Upper lobe of left lung (tissue), 4 donors: ENCODE measurements at regions not wholly inside any gene's neighbourhood (a gene's known extent, or its start where the extent isn't known, plus 50 kb on each side); places are given as distances from the start of the nearest gene placed in this dataset.

Experiments used
- CTCF ChIP-seq, 6 experiments: fragments of 450-650 bp in 4 of 6; fragments of 200-600 bp in 2 of 6; sonication (generic) in 2 of 6; IDR thresholded peaks; one replicate each; pipeline ENCODE4 v1.5.1; 2016 to 2019; ENCODE audit warnings: antibody characterized with exemption in 6 of 6
- EP300 ChIP-seq, 4 donors: sonication (generic); formaldehyde crosslinking; IDR thresholded peaks; one replicate each; pipeline ENCODE4 v1.5.1; 2017; ENCODE audit warnings: antibody characterized with exemption in 4 of 4, control low read depth in 2 of 4
- POLR2A ChIP-seq, 4 donors: fragments of 450-650 bp; IDR thresholded peaks; one replicate each; pipeline ENCODE4 v1.5.1; 2016 to 2017; ENCODE audit warnings: antibody characterized with exemption in 4 of 4, mild to moderate bottlenecking in 2 of 4
- POLR2AphosphoS5 ChIP-seq, 2 donors: sonication (generic); formaldehyde crosslinking; IDR thresholded peaks; one replicate each; pipeline ENCODE4 v1.5.1; 2017; ENCODE audit warnings: antibody characterized with exemption in 2 of 2

- no peak for TF ChIP-seq CTCF (IDR thresholded peaks at IDR 0.05)
- no peak for TF ChIP-seq POLR2AphosphoS5 (IDR thresholded peaks at IDR 0.05)
- TF ChIP-seq POLR2A (IDR thresholded peaks at IDR 0.05), result no peak
- TF ChIP-seq EP300 (IDR thresholded peaks at IDR 0.05), result no peak
These were observed 89.5 kb upstream of the POU5F2 start for GRCh38 chr5:93830893-93831292.
